Panc1 (cell line): ENCODE measurements at regions not wholly inside any gene's neighbourhood (a gene's known extent, or its start where the extent isn't known, plus 50 kb on each side); places are given as distances from the start of the nearest gene placed in this dataset.

Experiments used
- ATAC-seq: fragments of 200-7000 bp; cut with Tn5 transposase; 2 replicates; pipeline ENCODE4 v1.9.1; 2020; ENCODE audit warnings: mild to moderate bottlenecking, moderate library complexity
- BruUV-seq: library from RNA; stranded (reverse); fragments of 400-500 nt; replicated peaks from 2 replicates; lab custom pipeline; 2021; lab: Mats Ljungman, UMichigan
- CTCF ChIA-PET: fragments of 300-600 bp; sonication (Branson Sonifier 250); formaldehyde crosslinking; loops from one replicate; lab custom pipeline; 2022; ENCODE audit warnings: antibody characterized with exemption; lab: Charles Lee
- POLR2A ChIA-PET: fragments of 300-600 bp; sonication (Branson Sonifier 250); formaldehyde crosslinking; loops from one replicate; lab custom pipeline; 2022; ENCODE audit warnings: antibody characterized with exemption; lab: Charles Lee
- DNase-seq: peaks from one replicate; pipeline ENCODE4 v3.0.0-alpha.2; 2010; ENCODE audit warnings: low read depth, low spot score
- H3K27ac ChIP-seq: 2 replicates; pipeline ENCODE4 v1.5.1; 2011; ENCODE audit warnings: mild to moderate bottlenecking, low read length, inconsistent platforms
- H3K27me3 ChIP-seq: fragments of 200-500 bp; sonication (Bioruptor generic); 2 replicates; pipeline ENCODE4 v1.6.0; 2014; ENCODE audit warnings: low read length, inconsistent platforms; ENCODE audit not compliant: control insufficient read depth, insufficient read depth
- H3K36me3 ChIP-seq: fragments of 200-500 bp; sonication (Bioruptor generic); 2 replicates; pipeline ENCODE4 v1.5.1; 2014; ENCODE audit warnings: inconsistent platforms, mild to moderate bottlenecking, low read length, moderate library complexity; ENCODE audit not compliant: control insufficient read depth, insufficient read depth
- H3K4me1 ChIP-seq: 2 replicates; pipeline ENCODE4 v1.5.1; 2011; ENCODE audit warnings: inconsistent platforms, mild to moderate bottlenecking, low read length, moderate library complexity; ENCODE audit not compliant: control insufficient read depth, insufficient read depth
- H3K4me3 ChIP-seq, 2 experiments: 2 replicates each; pipeline ENCODE4 v1.5.1; 2011 to 2012; ENCODE audit warnings: low read depth in 2 of 2, low read length in 2 of 2, mild to moderate bottlenecking in 2 of 2, inconsistent platforms in 1 of 2, moderate library complexity in 1 of 2
- H3K9me3 ChIP-seq: fragments of 200-500 bp; sonication (Bioruptor generic); 2 replicates; pipeline ENCODE4 v1.5.1; 2014; ENCODE audit warnings: low read depth, mild to moderate bottlenecking, inconsistent platforms, low read length, moderate library complexity; ENCODE audit not compliant: control insufficient read depth, insufficient read depth
- CTCF ChIP-seq: fragments of 450-650 bp; IDR thresholded peaks from 2 replicates; pipeline ENCODE4 v1.5.1; 2017; ENCODE audit warnings: mild to moderate bottlenecking
- POLR2AphosphoS5 ChIP-seq: IDR thresholded peaks from 2 replicates; pipeline ENCODE4 v1.6.1; 2012; ENCODE audit warnings: mild to moderate bottlenecking, low read depth, low read length, moderate library complexity
- SIN3A ChIP-seq: IDR thresholded peaks from 2 replicates; pipeline ENCODE4 v1.6.1; 2012; ENCODE audit warnings: low read depth, mild to moderate bottlenecking, low read length, moderate library complexity, borderline replicate concordance; ENCODE audit not compliant: insufficient read depth
- TCF7L2 ChIP-seq: IDR thresholded peaks from 2 replicates; pipeline ENCODE4 v1.6.1; 2011; ENCODE audit warnings: mild to moderate bottlenecking, low read depth, low read length, inconsistent platforms
- in situ Hi-C: cut with HindIII; loops from 2 replicates; pipeline ENCODE4 v1.10.0; 2016; ENCODE audit warnings: low sequenced_read_pairs, low pct_unique_long_range_greater_than_20kb
- intact Hi-C: fragments of 100-400 bp; cut with micrococcal nuclease; formaldehyde crosslinking; loops from one replicate; pipeline ENCODE4 v1.10.0; 2022; ENCODE audit not compliant: unreplicated experiment
- TF ChIP-seq, protein P1 (sequence below), 2 experiments: IDR thresholded peaks; 2 replicates each; pipeline ENCODE4 v1.6.1; 2011 to 2012; ENCODE audit warnings: low read depth in 2 of 2, control low read depth in 1 of 2, low read length in 1 of 2, mild to moderate bottlenecking in 1 of 2, moderate library complexity in 1 of 2; ENCODE audit not compliant: insufficient read depth in 1 of 2

DNA sequence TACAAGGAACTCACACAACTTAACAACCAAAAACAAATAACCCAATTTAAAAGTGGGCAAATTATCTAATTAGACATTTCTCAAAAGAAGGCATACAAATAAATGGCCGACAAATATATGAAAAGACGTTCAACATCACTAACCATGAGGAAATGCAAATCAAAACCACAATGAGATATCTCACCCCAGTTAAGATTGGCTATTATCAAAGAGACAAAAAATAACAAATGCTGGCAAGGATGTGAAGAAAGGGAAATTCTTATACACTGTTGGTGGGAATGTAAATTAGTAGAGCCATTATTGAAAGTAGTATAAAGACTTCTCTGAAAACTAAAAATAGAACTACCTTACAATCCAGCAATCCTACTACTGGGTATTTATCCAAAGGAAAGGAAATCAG lies 96.7 kb upstream of the SIRPG start:
- intact Hi-C loops: no loop called here
- no peak for ATAC-seq
- ChIA-PET CTCF (no interaction called here), POLR2A (no interaction called here)
- in situ Hi-C loops: no loop called here
- Histone ChIP-seq H3K36me3 (no peaks in the 10 kb centered on the region), H3K27ac (no peak overlapping the region), H3K4me1 (no peaks in the 10 kb centered on the region), H3K27me3 (peaks cover 2% of the 10 kb centered on the region; the same call in 1 of the 2 replicates), H3K9me3 (no peaks in the 10 kb centered on the region), H3K4me3 (no peak overlapping the region)
- no peak for DNase-seq
- no TSS peak for BruUV-seq
- TF ChIP-seq, protein P1, sequence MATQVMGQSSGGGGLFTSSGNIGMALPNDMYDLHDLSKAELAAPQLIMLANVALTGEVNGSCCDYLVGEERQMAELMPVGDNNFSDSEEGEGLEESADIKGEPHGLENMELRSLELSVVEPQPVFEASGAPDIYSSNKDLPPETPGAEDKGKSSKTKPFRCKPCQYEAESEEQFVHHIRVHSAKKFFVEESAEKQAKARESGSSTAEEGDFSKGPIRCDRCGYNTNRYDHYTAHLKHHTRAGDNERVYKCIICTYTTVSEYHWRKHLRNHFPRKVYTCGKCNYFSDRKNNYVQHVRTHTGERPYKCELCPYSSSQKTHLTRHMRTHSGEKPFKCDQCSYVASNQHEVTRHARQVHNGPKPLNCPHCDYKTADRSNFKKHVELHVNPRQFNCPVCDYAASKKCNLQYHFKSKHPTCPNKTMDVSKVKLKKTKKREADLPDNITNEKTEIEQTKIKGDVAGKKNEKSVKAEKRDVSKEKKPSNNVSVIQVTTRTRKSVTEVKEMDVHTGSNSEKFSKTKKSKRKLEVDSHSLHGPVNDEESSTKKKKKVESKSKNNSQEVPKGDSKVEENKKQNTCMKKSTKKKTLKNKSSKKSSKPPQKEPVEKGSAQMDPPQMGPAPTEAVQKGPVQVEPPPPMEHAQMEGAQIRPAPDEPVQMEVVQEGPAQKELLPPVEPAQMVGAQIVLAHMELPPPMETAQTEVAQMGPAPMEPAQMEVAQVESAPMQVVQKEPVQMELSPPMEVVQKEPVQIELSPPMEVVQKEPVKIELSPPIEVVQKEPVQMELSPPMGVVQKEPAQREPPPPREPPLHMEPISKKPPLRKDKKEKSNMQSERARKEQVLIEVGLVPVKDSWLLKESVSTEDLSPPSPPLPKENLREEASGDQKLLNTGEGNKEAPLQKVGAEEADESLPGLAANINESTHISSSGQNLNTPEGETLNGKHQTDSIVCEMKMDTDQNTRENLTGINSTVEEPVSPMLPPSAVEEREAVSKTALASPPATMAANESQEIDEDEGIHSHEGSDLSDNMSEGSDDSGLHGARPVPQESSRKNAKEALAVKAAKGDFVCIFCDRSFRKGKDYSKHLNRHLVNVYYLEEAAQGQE (IDR thresholded peaks at IDR 0.05; ENCODE audit: insufficient read depth in 1 of 2, low read depth in 2 of 2, low read length in 1 of 2): no peak
- TF ChIP-seq TCF7L2 (no peak), SIN3A (no peak), POLR2AphosphoS5 (no peak), CTCF (no peak)

DNA sequence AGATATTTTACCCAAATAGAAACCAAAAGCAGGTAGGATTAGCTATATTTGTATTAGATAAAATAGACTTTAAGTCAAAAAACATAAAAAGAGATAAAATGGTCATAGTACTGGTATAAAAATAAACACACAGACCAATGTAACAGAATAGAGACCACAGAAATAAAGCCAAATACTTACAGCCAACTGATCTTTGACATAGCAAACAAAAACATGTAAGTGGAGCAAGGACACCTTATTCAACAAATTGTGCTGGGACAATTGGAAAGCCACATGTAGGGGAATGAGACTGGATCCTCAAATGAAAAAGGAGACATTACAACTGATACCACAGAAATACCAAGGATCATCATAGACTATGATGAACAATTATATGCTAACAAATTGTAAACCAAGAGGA lies 94.5 kb upstream of the SIRPG start:
- Histone ChIP-seq H3K4me1 (no peaks in the 10 kb centered on the region), H3K36me3 (no peaks in the 10 kb centered on the region), H3K4me3 (no peak overlapping the region), H3K27me3 (peaks cover 6% of the 10 kb centered on the region), H3K9me3 (no peaks in the 10 kb centered on the region), H3K27ac (no peak overlapping the region)
- DNase-seq (no peak), ATAC-seq (no peak)
- POLR2A ChIA-PET: no interaction called here
- TF ChIP-seq TCF7L2: no peak
- BruUV-seq: no TSS peak
- intact Hi-C loops: no loop called here
- CTCF ChIA-PET: no interaction called here
- in situ Hi-C loops: no loop called here

DNA sequence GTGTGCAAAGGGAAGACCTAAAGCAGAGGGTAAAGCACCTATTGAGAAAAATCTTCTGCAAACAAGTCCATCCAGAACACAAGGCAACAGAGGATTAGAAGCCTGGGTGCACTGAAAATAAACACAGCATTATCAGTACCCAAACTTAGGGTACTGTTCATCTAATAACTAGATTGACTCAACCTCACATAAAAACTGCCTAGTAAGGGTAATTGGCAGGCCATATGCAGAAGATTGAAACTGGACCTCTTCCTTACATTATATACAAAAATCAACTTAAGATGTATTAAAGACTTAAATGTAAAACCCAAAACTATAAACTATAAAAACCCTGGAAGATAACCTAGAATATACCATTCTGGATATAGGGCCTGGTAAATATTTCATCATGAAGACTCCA lies 91.2 kb upstream of the SIRPG start:
- CTCF ChIA-PET: no interaction called here

More for the DNA sequence above, 91.2 kb upstream of the SIRPG start:
- no peaks in the 10 kb centered on the region for H3K9me3 ChIP-seq
- TF ChIP-seq POLR2AphosphoS5 (no peak), SIN3A (no peak), TCF7L2 (no peak), CTCF (no peak)
- TF ChIP-seq, protein P1 (IDR thresholded peaks at IDR 0.05; ENCODE audit: insufficient read depth in 1 of 2, low read depth in 2 of 2, low read length in 1 of 2): no peak
- POLR2A ChIA-PET: no interaction called here
- intact Hi-C loops (no loop called here), in situ Hi-C loops (no loop called here)
- no peaks in the 10 kb centered on the region for H3K36me3 ChIP-seq
- no peak for ATAC-seq
- H3K27ac ChIP-seq: no peak overlapping the region
- no peak for DNase-seq
- no peak overlapping the region for H3K4me3 ChIP-seq
- no peaks in the 10 kb centered on the region for H3K4me1 ChIP-seq
- no TSS peak for BruUV-seq
- peaks cover 6% of the 10 kb centered on the region for H3K27me3 ChIP-seq
